ENCODE measurements at regions not wholly inside any gene's neighbourhood (a gene's known extent, or its start where the extent isn't known, plus 50 kb on each side); places are given as distances from the start of the nearest gene placed in this dataset.

GRCh38 chr2:150909090-150909489 lies 352.6 kb downstream of the RBM43 start:
- H3K4me3 ChIP-seq, result no peak overlapping the region
- H3K27me3 ChIP-seq (replicated peaks; ENCODE audit: insufficient read depth), result no peaks in the 10 kb centered on the region
- TF ChIP-seq POLR2A (IDR thresholded peaks at IDR 0.05) (no peak), CTCF (IDR thresholded peaks at IDR 0.05) (no peak), POLR2AphosphoS5 (IDR thresholded peaks at IDR 0.05) (no peak)
- H3K4me1 ChIP-seq (replicated peaks), result no peaks in the 10 kb centered on the region
- intact Hi-C loops (cut with DNase I), result loop anchor here (10.0 kb wide), 1 partner anchor 1314 kb away; no protein-coding TSS in a partner anchor
- no peaks in the 10 kb centered on the region for H3K9me3 ChIP-seq
- H3K27ac ChIP-seq, result no peak overlapping the region
- DNase-seq (ENCODE audit: low spot score), result no peak
- H3K36me3 ChIP-seq, result no peaks in the 10 kb centered on the region

- Histone ChIP-seq H3K36me3 (no peaks in the 10 kb centered on the region), H3K27me3 (replicated peaks; ENCODE audit: insufficient read depth) (no peaks in the 10 kb centered on the region), H3K9me3 (no peaks in the 10 kb centered on the region), H3K4me1 (replicated peaks) (no peaks in the 10 kb centered on the region), H3K27ac (no peak overlapping the region), H3K4me3 (no peak overlapping the region)
- WGBS, result 77% methylated on average over 4 of the region's 4 CpGs
- intact Hi-C loops (cut with DNase I), result loop anchor here (10.0 kb wide), 1 partner anchor 1313 kb away; no protein-coding TSS in a partner anchor
- no peak for DNase-seq (ENCODE audit: low spot score)
- TF ChIP-seq CTCF (IDR thresholded peaks at IDR 0.05), result no peak
- TF ChIP-seq POLR2AphosphoS5 (IDR thresholded peaks at IDR 0.05), result no peak
- TF ChIP-seq POLR2A (IDR thresholded peaks at IDR 0.05), result no peak
These were observed 354.2 kb downstream of the RBM43 start for GRCh38 chr2:150907466-150907865.

GRCh38 chr2:150903461-150903860 lies 358.2 kb downstream of the RBM43 start:
- Histone ChIP-seq H3K27me3 (replicated peaks; ENCODE audit: insufficient read depth) (no peaks in the 10 kb centered on the region), H3K27ac (no peak overlapping the region), H3K4me1 (replicated peaks) (no peaks in the 10 kb centered on the region), H3K9me3 (no peaks in the 10 kb centered on the region), H3K36me3 (no peaks in the 10 kb centered on the region), H3K4me3 (no peak overlapping the region)
- no peak for TF ChIP-seq POLR2AphosphoS5 (IDR thresholded peaks at IDR 0.05)
- no peak for TF ChIP-seq POLR2A (IDR thresholded peaks at IDR 0.05)
- TF ChIP-seq CTCF (IDR thresholded peaks at IDR 0.05), result no peak
- WGBS, result 80% methylated on average over 3 of the region's 3 CpGs
- no peak for DNase-seq (ENCODE audit: low spot score)
- intact Hi-C loops (cut with DNase I), result loop anchor here (10.0 kb wide), 1 partner anchor 1309 kb away; no protein-coding TSS in a partner anchor

GRCh38 chr2:150903055-150903454 lies 358.6 kb downstream of the RBM43 start:
- no peak for DNase-seq (ENCODE audit: low spot score)
- H3K27ac ChIP-seq, result no peak overlapping the region

More at GRCh38 chr2:150903055-150903454, 358.6 kb downstream of the RBM43 start:
- Histone ChIP-seq H3K9me3 (no peaks in the 10 kb centered on the region), H3K4me1 (replicated peaks) (no peaks in the 10 kb centered on the region), H3K27me3 (replicated peaks; ENCODE audit: insufficient read depth) (no peaks in the 10 kb centered on the region), H3K36me3 (no peaks in the 10 kb centered on the region), H3K4me3 (no peak overlapping the region)
- intact Hi-C loops (cut with DNase I), result loop anchor here (10.0 kb wide), 1 partner anchor 1308 kb away; no protein-coding TSS in a partner anchor
- no peak for TF ChIP-seq POLR2A (IDR thresholded peaks at IDR 0.05)
- TF ChIP-seq POLR2AphosphoS5 (IDR thresholded peaks at IDR 0.05), result no peak
- TF ChIP-seq CTCF (IDR thresholded peaks at IDR 0.05), result no peak
- 13% methylated on average over 1 of the region's 1 CpG for WGBS

All from prostate gland (tissue), 2 donors.